Amniotic stem cell (primary cell): ENCODE measurements at regions not wholly inside any gene's neighbourhood (a gene's known extent, or its start where the extent isn't known, plus 50 kb on each side); places are given as distances from the start of the nearest gene placed in this dataset.
"Not testable (repeated sequence)": the region's sequence is repeated elsewhere in the genome, so short reads cannot be mapped to it uniquely, and the experiment has no call there.

ENCODE experiments used
- DNase-seq: peaks from one replicate; lab custom pipeline; 2025; lab: John Stamatoyannopoulos, UW

GRCh38 chr10:2099321-2099720, 362.0 kb upstream of the ADARB2 start:
- DNase-seq = no peak

- DNase-seq = no peak
These were observed 360.6 kb upstream of the ADARB2 start for GRCh38 chr10:2097937-2098336.

GRCh38 chr10:2094171-2094570, 356.8 kb upstream of the ADARB2 start:
- no peak for DNase-seq

- no peak for DNase-seq
These were observed 346.3 kb upstream of the ADARB2 start for GRCh38 chr10:2083591-2083990.

GRCh38 chr10:2081501-2081900, 344.2 kb upstream of the ADARB2 start:
- DNase-seq = no peak

- no peak for DNase-seq
These were observed 342.3 kb upstream of the ADARB2 start for GRCh38 chr10:2079603-2080078.

- DNase-seq = no peak
These were observed 339.9 kb upstream of the ADARB2 start for GRCh38 chr10:2077231-2077630.

- DNase-seq = no peak
These were observed 339.2 kb upstream of the ADARB2 start for GRCh38 chr10:2076528-2076927.

- DNase-seq = no peak
These were observed 329.7 kb upstream of the ADARB2 start for GRCh38 chr10:2067015-2067414.

GRCh38 chr10:2054728-2055127, 317.4 kb upstream of the ADARB2 start:
- no peak for DNase-seq

GRCh38 chr10:2053805-2054204, 316.5 kb upstream of the ADARB2 start:
- DNase-seq = no peak

GRCh38 chr10:2051108-2051507, 313.8 kb upstream of the ADARB2 start:
- DNase-seq = no peak

GRCh38 chr10:2049560-2049959, 312.2 kb upstream of the ADARB2 start:
- no peak for DNase-seq

GRCh38 chr10:2048337-2048973, 311.1 kb upstream of the ADARB2 start:
- no peak for DNase-seq

GRCh38 chr10:2047679-2048078, 310.4 kb upstream of the ADARB2 start:
- DNase-seq = no peak

- no peak for DNase-seq
These were observed 306.1 kb upstream of the ADARB2 start for GRCh38 chr10:2043379-2043778.

- DNase-seq = no peak
These were observed 300.7 kb upstream of the ADARB2 start for GRCh38 chr10:2038036-2038435.

GRCh38 chr10:2037246-2037645, 299.9 kb upstream of the ADARB2 start:
- DNase-seq = no peak

- no peak for DNase-seq
These were observed 298.9 kb upstream of the ADARB2 start for GRCh38 chr10:2036209-2036608.

- no peak for DNase-seq
These were observed 292.7 kb upstream of the ADARB2 start for GRCh38 chr10:2030046-2030445.

- DNase-seq = no peak
These were observed 289.6 kb upstream of the ADARB2 start for GRCh38 chr10:2026936-2027335.

- not testable (repeated sequence) for DNase-seq
These were observed 287.4 kb upstream of the ADARB2 start for GRCh38 chr10:2024750-2025149.

GRCh38 chr10:2023687-2024086, 286.4 kb upstream of the ADARB2 start:
- DNase-seq = no peak

- DNase-seq = no peak
These were observed 285.1 kb upstream of the ADARB2 start for GRCh38 chr10:2022401-2022800.
